ENCODE measurements at regions not wholly inside any gene's neighbourhood (a gene's known extent, or its start where the extent isn't known, plus 50 kb on each side); places are given as distances from the start of the nearest gene placed in this dataset.

GRCh38 chr5:68894673-68895072, 199.1 kb upstream of the SLC30A5 start:
- no peak for DNase-seq (ENCODE audit: extremely low read depth, low read depth)
- no peak for TF ChIP-seq CTCF (IDR thresholded peaks at IDR 0.05; ENCODE audit: low read depth, low read length, missing control alignments)
- H3K4me3 ChIP-seq (replicated peaks; ENCODE audit: low read depth, low read length), result no peak overlapping the region

GRCh38 chr5:68898951-68899471, 194.8 kb upstream of the SLC30A5 start:
- DNase-seq (ENCODE audit: extremely low read depth, low read depth), result peak; percentile 45
- TF ChIP-seq CTCF (IDR thresholded peaks at IDR 0.05; ENCODE audit: low read depth, low read length, missing control alignments), result no peak
- H3K4me3 ChIP-seq (replicated peaks; ENCODE audit: low read depth, low read length), result no peak overlapping the region

GRCh38 chr5:68911840-68912690, 181.7 kb upstream of the SLC30A5 start:
- peak; percentile 77 for DNase-seq (ENCODE audit: extremely low read depth, low read depth)

GRCh38 chr5:68915079-68915478, 178.7 kb upstream of the SLC30A5 start:
- no peak for TF ChIP-seq CTCF (IDR thresholded peaks at IDR 0.05; ENCODE audit: low read depth, low read length, missing control alignments)
- no peak overlapping the region for H3K4me3 ChIP-seq (replicated peaks; ENCODE audit: low read depth, low read length)
- no peak for DNase-seq (ENCODE audit: extremely low read depth, low read depth)

More at GRCh38 chr5:68911840-68912690, 181.7 kb upstream of the SLC30A5 start:
- H3K4me3 ChIP-seq (replicated peaks; ENCODE audit: low read depth, low read length), result no peak overlapping the region
- no peak for TF ChIP-seq CTCF (IDR thresholded peaks at IDR 0.05; ENCODE audit: low read depth, low read length, missing control alignments)

- no peak for DNase-seq (ENCODE audit: extremely low read depth, low read depth)
Measured at GRCh38 chr5:68918306-68918705, 175.5 kb upstream of the SLC30A5 start.

GRCh38 chr5:68919988-68920490, 173.8 kb upstream of the SLC30A5 start:
- TF ChIP-seq CTCF (IDR thresholded peaks at IDR 0.05; ENCODE audit: low read depth, low read length, missing control alignments), result no peak
- H3K4me3 ChIP-seq (replicated peaks; ENCODE audit: low read depth, low read length), result no peak overlapping the region
- DNase-seq (ENCODE audit: extremely low read depth, low read depth), result no peak

More at GRCh38 chr5:68918306-68918705, 175.5 kb upstream of the SLC30A5 start:
- no peak overlapping the region for H3K4me3 ChIP-seq (replicated peaks; ENCODE audit: low read depth, low read length)
- no peak for TF ChIP-seq CTCF (IDR thresholded peaks at IDR 0.05; ENCODE audit: low read depth, low read length, missing control alignments)

Measured in HFF-Myc (cell line).